ENCODE measurements at regions not wholly inside any gene's neighbourhood (a gene's known extent, or its start where the extent isn't known, plus 50 kb on each side); places are given as distances from the start of the nearest gene placed in this dataset.
"Not testable (repeated sequence)": the region's sequence is repeated elsewhere in the genome, so short reads cannot be mapped to it uniquely, and the experiment has no call there.

DNA sequence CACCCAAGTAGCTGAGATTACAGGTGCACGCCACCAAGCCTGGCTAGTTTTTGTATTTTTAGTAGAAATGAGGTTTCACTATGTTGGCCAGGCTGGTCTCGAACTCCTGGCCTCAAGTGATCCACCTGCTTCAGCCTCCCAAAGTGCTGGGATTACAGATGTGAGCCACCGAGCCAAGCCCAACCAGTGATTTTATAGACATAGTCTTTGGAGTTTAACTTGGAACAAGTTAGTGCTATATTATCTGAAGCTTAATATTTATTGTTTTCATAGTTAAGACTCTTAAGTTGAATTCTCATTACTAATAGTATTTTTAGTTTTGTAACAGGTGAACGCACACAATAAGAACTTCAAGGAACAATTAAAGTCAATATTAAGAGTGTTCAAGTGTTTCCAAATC lies 122.1 kb downstream of the SPAG6 start:
- DNase-seq (ENCODE audit: low read depth) = not testable (repeated sequence)

- DNase-seq (ENCODE audit: low read depth) = no peak
Measured at GRCh38 chr10:22468570-22469320, 123.4 kb downstream of the SPAG6 start.

GRCh38 chr10:22473044-22473443 lies 127.7 kb downstream of the SPAG6 start:
- DNase-seq (ENCODE audit: low read depth) = no peak

GRCh38 chr10:22473459-22473858 lies 128.2 kb downstream of the SPAG6 start:
- DNase-seq (ENCODE audit: low read depth) = no peak

- no peak for DNase-seq (ENCODE audit: low read depth)
Measured at GRCh38 chr10:22475651-22476600, 130.6 kb downstream of the SPAG6 start.

GRCh38 chr10:22476601-22477321 lies 131.5 kb downstream of the SPAG6 start:
- no peak for DNase-seq (ENCODE audit: low read depth)

DNA sequence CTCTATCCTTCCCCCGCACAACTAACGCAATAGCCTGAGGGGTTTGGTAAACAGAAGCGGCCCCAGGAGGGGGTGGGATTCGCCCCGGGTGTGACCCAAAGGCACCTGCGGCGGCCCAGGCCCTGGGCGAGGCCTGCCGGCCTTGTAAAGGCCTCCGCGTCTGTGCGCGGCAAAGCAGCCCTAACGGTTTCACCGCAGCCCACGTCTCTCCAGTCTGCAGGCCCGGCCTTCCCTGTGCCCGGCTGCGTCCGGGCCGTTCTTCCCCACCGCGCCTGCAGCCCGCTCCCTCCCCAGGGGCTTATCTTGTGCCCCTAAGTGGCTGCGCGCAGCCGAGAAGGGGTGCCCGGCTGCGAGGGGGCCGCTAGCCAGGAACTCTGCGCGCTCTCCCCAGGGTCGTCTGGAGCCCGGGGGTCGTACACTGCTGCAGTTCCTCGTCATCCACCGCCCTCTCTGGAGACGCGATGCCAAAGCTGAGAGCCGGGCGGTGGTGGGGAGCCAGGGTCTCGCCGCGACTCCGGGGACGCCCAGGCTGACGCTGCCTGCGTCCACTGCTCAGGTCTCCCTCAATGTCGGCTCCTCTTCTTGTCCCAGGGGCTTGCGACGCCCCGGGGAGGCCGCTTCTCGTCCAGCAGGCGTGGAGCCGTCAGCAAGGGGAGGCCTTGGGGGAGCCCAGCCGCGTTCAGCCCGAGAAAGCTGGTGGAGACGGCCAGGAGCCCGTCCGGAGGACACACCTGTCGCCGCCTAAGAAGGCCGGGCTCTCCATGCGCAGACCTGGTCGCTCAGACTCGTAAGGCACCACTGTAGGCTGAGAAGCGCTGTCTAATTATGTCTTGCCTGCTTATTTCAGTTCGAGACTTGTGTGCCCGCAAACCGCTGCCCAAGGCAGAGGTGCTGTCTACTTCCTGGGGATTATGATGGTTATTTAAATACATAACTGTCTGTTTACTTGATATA lies 132.3 kb downstream of the SPAG6 start:
- no peak for DNase-seq (ENCODE audit: low read depth)

DNA sequence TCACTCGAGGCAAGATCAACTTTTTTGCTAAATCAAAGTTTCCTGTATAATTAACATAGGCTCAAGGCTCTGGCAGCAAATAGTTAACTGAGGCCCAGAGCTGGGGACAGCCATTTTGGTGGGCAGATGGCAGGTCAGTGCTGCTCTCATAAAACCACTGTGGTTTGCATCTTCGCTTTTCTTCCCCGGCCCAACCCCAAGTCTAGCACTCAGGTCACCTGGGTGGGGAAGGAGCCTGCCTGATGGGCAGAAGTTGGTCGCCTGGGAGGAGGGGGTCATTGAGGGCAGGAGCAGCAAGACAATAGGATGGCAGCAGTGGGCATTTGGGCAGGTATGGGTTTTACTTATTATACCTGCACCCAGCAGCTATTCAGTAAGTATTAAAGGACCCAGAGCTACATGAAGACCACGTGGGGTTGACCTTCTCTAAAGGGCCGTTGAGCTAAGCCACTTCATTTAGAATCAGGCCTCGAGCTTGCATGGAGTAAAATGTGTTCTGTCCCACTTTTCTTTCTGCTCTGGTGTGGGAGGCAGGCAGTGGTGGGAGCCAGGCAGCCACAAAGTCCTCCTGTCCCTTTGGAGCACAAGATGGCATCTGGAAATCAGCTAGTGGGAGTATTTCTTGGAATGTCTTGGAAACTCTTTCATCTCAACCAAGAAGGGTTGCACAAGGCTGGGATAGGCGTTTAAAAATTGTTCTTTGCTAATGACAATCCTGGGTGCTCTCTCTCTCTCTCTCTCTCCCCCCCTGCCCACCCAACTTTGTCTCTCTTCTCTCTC lies 133.4 kb downstream of the SPAG6 start:
- no peak for DNase-seq (ENCODE audit: low read depth)

GRCh38 chr10:22479419-22479818 lies 134.1 kb downstream of the SPAG6 start:
- no peak for DNase-seq (ENCODE audit: low read depth)

GRCh38 chr10:22481106-22481505 lies 135.8 kb downstream of the SPAG6 start:
- DNase-seq (ENCODE audit: low read depth) = no peak

DNA sequence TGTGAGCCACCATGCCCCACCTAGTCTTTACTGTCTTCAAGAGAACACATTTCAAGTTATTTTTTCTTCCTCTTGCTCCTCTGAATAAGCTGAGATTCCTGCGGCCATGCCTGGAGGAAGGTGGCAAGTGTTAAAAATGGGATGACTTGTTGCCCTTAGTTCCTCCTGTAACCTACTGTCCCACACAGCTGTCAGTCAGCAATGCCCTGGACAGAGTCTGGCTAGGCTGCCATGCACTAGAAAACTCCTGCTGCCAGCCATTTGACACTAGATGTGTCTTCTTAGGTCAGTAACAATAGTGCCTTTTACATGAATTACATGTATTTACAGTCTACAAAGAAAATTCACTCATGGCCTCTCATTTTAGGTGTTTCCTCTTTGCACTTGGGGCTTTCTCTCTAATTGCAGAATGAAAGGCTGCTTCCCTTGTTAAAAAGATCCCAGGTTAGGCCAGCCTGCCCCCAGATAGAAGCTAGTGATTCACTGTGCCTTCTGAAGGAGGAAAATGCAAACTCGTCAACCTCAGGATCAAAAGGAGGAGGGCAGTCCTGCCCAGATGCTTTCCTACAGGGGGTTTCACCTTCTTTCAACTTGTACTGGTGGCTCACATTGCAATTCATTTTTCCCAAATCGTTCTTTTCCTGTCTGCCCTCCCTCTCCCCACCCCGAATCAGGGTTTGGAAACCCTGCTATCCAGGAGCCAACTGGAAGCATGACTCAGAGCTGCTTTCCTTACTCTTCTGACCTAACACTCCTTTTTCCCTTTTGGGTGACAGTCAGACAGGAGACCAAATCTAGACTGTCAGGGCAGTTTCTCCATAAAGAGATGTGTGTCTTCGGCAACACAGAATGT lies 136.6 kb downstream of the SPAG6 start:
- peak; percentile 66 for DNase-seq (ENCODE audit: low read depth)

- DNase-seq (ENCODE audit: low read depth) = no peak
Measured at GRCh38 chr10:22483132-22483531, 137.8 kb downstream of the SPAG6 start.
